Stimulated activated CD8-positive, alpha-beta memory T cell treated with anti-CD3 and anti-CD28 coated beads, Interleukin-12 subunit alpha, Interleukin-12 subunit beta, amount 100 ng/mL, for 1 hour (primary cell): ENCODE measurements at regions not wholly inside any gene's neighbourhood (a gene's known extent, or its start where the extent isn't known, plus 50 kb on each side); places are given as distances from the start of the nearest gene placed in this dataset.
"Not testable (repeated sequence)": the region's sequence is repeated elsewhere in the genome, so short reads cannot be mapped to it uniquely, and the experiment has no call there.

ENCODE experiments used
- DNase-seq: peaks from one replicate; pipeline ENCODE4 v3.0.0-alpha.2; 2020; ENCODE audit warnings: low read depth

GRCh38 chr17:45586651-45586934 is 96.1 kb upstream of the PLEKHM1 start:
- DNase-seq, result not testable (repeated sequence)

GRCh38 chr17:45592433-45592923 is 102.0 kb upstream of the PLEKHM1 start:
- peak; percentile 77 for DNase-seq

GRCh38 chr17:45596347-45596746 is 105.8 kb upstream of the PLEKHM1 start:
- DNase-seq, result not testable (repeated sequence)

GRCh38 chr17:45600052-45601012 is 109.8 kb upstream of the PLEKHM1 start:
- DNase-seq, result not testable (repeated sequence)

- not testable (repeated sequence) for DNase-seq
Observed at GRCh38 chr17:45601013-45601412, 110.5 kb upstream of the PLEKHM1 start.

- not testable (repeated sequence) for DNase-seq
Observed at GRCh38 chr17:45601605-45602539, 111.4 kb upstream of the PLEKHM1 start.

GRCh38 chr17:45605751-45606150 is 115.2 kb upstream of the PLEKHM1 start:
- DNase-seq, result not testable (repeated sequence)

GRCh38 chr17:45619984-45620405 is 129.5 kb upstream of the PLEKHM1 start:
- peak; percentile 70 for DNase-seq

GRCh38 chr17:45620468-45620867 is 129.9 kb upstream of the PLEKHM1 start:
- not testable (repeated sequence) for DNase-seq

- DNase-seq, result not testable (repeated sequence)
Observed at GRCh38 chr17:45621087-45621486, 130.6 kb upstream of the PLEKHM1 start.

- DNase-seq, result not testable (repeated sequence)
Observed at GRCh38 chr17:45622295-45622694, 131.8 kb upstream of the PLEKHM1 start.

- no peak for DNase-seq
Observed at GRCh38 chr17:45628019-45628418, 137.5 kb upstream of the PLEKHM1 start.

- no peak for DNase-seq
Observed at GRCh38 chr17:45631941-45632340, 141.4 kb upstream of the PLEKHM1 start.

- DNase-seq, result no peak
Observed at GRCh38 chr17:45639297-45639849, 144.7 kb upstream of the CRHR1 start.

GRCh38 chr17:45640141-45640850 is 143.8 kb upstream of the CRHR1 start:
- DNase-seq, result peak; percentile 48

- DNase-seq, result no peak
Observed at GRCh38 chr17:45641541-45641940, 142.6 kb upstream of the CRHR1 start.

GRCh38 chr17:45643591-45643990 is 140.5 kb upstream of the CRHR1 start:
- DNase-seq, result no peak

- not testable (repeated sequence) for DNase-seq
Observed at GRCh38 chr17:45644637-45645036, 139.5 kb upstream of the CRHR1 start.

GRCh38 chr17:45645330-45645729 is 138.8 kb upstream of the CRHR1 start:
- no peak for DNase-seq

GRCh38 chr17:45646288-45646988 is 137.7 kb upstream of the CRHR1 start:
- DNase-seq, result no peak

- no peak for DNase-seq
Observed at GRCh38 chr17:45648642-45649041, 135.5 kb upstream of the CRHR1 start.
